GM23338 (cell line): ENCODE measurements at regions not wholly inside any gene's neighbourhood (a gene's known extent, or its start where the extent isn't known, plus 50 kb on each side); places are given as distances from the start of the nearest gene placed in this dataset.

Source experiments
- EZH2 ChIP-seq: fragments of 200-600 bp; sonication (generic); IDR thresholded peaks from one replicate; pipeline ENCODE4 v1.8.0; 2017; ENCODE audit warnings: antibody characterized with exemption, mild to moderate bottlenecking, low read depth; ENCODE audit not compliant: unreplicated experiment
- EZH2phosphoT487 ChIP-seq: fragments of 200-600 bp; sonication (generic); IDR thresholded peaks from one replicate; pipeline ENCODE4 v1.8.1; 2018; ENCODE audit warnings: antibody characterized with exemption; ENCODE audit not compliant: unreplicated experiment
- REST ChIP-seq: IDR thresholded peaks from one replicate; pipeline ENCODE4 v1.6.1; 2018; ENCODE audit warnings: antibody characterized with exemption; ENCODE audit not compliant: unreplicated experiment
- TF ChIP-seq, protein P1 (sequence below), 2 experiments: fragments of 200-600 bp in 1 of 2; sonication (generic) in 1 of 2; conservative IDR thresholded peaks; 2 replicates each; pipeline versions ENCODE4 v1.5.1 to v1.6.1; 2016 to 2017; ENCODE audit warnings: antibody characterized with exemption in 2 of 2, low read depth in 2 of 2, mild to moderate bottlenecking in 2 of 2, moderate library complexity in 1 of 2
- TF ChIP-seq, protein P2 (sequence below): IDR thresholded peaks from 2 replicates; pipeline ENCODE4 v1.6.1; 2016; ENCODE audit warnings: antibody characterized with exemption

- TF ChIP-seq, protein P1, sequence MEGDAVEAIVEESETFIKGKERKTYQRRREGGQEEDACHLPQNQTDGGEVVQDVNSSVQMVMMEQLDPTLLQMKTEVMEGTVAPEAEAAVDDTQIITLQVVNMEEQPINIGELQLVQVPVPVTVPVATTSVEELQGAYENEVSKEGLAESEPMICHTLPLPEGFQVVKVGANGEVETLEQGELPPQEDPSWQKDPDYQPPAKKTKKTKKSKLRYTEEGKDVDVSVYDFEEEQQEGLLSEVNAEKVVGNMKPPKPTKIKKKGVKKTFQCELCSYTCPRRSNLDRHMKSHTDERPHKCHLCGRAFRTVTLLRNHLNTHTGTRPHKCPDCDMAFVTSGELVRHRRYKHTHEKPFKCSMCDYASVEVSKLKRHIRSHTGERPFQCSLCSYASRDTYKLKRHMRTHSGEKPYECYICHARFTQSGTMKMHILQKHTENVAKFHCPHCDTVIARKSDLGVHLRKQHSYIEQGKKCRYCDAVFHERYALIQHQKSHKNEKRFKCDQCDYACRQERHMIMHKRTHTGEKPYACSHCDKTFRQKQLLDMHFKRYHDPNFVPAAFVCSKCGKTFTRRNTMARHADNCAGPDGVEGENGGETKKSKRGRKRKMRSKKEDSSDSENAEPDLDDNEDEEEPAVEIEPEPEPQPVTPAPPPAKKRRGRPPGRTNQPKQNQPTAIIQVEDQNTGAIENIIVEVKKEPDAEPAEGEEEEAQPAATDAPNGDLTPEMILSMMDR (conservative IDR thresholded peaks at IDR 0.05; ENCODE audit: low read depth in 2 of 2): no peak
- TF ChIP-seq, protein P2, sequence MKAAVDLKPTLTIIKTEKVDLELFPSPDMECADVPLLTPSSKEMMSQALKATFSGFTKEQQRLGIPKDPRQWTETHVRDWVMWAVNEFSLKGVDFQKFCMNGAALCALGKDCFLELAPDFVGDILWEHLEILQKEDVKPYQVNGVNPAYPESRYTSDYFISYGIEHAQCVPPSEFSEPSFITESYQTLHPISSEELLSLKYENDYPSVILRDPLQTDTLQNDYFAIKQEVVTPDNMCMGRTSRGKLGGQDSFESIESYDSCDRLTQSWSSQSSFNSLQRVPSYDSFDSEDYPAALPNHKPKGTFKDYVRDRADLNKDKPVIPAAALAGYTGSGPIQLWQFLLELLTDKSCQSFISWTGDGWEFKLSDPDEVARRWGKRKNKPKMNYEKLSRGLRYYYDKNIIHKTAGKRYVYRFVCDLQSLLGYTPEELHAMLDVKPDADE: no peak
- no peak for TF ChIP-seq REST
- no peak for TF ChIP-seq EZH2phosphoT487
- no peak for TF ChIP-seq EZH2
Measured at GRCh38 chr7:96591900-96592676, 117.6 kb downstream of the SEM1 start.
